NCI-H2107 treated with DMSO at 0.1 percent for 48 hours (cell line): ENCODE measurements at regions not wholly inside any gene's neighbourhood (a gene's known extent, or its start where the extent isn't known, plus 50 kb on each side); places are given as distances from the start of the nearest gene placed in this dataset.

Experiments
- DNase-seq: peaks from one replicate; lab custom pipeline; 2025; ENCODE audit not compliant: unreplicated experiment; lab: John Stamatoyannopoulos, UW

- no peak for DNase-seq
Observed at GRCh38 chr9:129250786-129251185, 72.7 kb upstream of the IER5L start.

- no peak for DNase-seq
Observed at GRCh38 chr9:129247285-129248153, 69.5 kb upstream of the IER5L start.

- no peak for DNase-seq
Observed at GRCh38 chr9:129245276-129245675, 67.2 kb upstream of the IER5L start.

GRCh38 chr9:129242971-129243561 is 65.0 kb upstream of the IER5L start:
- DNase-seq, result no peak

- DNase-seq, result no peak
Observed at GRCh38 chr9:129242191-129242941, 64.3 kb upstream of the IER5L start.

- no peak for DNase-seq
Observed at GRCh38 chr9:129241725-129242124, 63.7 kb upstream of the IER5L start.

GRCh38 chr9:129240581-129241211 is 62.6 kb upstream of the IER5L start:
- DNase-seq, result no peak

GRCh38 chr9:129239946-129240490 is 62.0 kb upstream of the IER5L start:
- no peak for DNase-seq

GRCh38 chr9:129237803-129238202 is 59.7 kb upstream of the IER5L start:
- DNase-seq, result no peak

GRCh38 chr9:129237164-129237611 is 59.1 kb upstream of the IER5L start:
- DNase-seq, result no peak

GRCh38 chr9:129236441-129237145 is 58.5 kb upstream of the IER5L start:
- no peak for DNase-seq

GRCh38 chr9:129235931-129236331 is 57.9 kb upstream of the IER5L start:
- DNase-seq, result no peak

- no peak for DNase-seq
Observed at GRCh38 chr9:129235041-129235930, 57.2 kb upstream of the IER5L start.

- DNase-seq, result no peak
Observed at GRCh38 chr9:129234491-129234890, 56.4 kb upstream of the IER5L start.

GRCh38 chr9:129232839-129233591 is 55.0 kb upstream of the IER5L start:
- no peak for DNase-seq

- no peak for DNase-seq
Observed at GRCh38 chr9:129231759-129232158, 53.7 kb upstream of the IER5L start.

GRCh38 chr9:129231022-129231739 is 53.1 kb upstream of the IER5L start:
- no peak for DNase-seq

- no peak for DNase-seq
Observed at GRCh38 chr9:129230302-129230701, 52.2 kb upstream of the IER5L start.
